ENCODE measurements at regions not wholly inside any gene's neighbourhood (a gene's known extent, or its start where the extent isn't known, plus 50 kb on each side); places are given as distances from the start of the nearest gene placed in this dataset.

DNA sequence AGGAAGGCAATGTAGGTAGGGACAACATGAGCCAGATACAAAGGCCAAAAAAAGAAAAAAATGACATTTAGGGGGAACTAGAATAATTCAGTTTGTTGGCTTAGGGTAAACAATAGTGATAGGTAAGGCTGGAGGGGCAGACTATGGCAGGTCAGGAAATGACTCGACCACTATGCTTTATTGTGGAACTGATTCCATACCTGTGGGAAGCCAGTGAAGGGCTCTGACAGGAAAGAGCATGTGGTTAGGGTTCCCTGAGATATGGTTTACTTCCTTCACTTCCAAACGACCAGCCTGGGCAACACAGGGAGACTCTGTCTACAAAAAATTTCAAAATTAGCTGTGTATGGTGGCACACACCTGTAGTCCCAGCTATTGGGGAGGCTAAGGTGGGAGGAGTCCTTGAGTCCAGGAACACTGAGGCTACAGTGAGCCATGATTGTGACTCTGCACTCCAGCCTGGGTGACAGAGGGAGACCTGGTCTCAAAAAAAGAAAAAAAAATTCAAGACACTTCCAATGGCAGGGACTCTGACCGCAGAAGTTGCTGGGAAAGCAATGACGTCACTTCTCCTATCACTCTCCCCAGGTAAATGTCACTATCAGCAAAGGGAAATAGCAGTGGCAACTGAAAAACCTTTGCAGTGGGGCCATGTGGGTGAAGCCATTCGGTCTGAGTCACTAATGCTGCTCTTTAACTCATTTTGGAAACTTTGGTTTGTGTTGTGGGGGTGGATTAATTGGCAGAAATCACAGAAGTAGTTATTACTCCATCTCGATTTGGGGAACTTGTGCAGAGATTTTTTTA, 192.8 kb upstream of the TSC22D1 start:
- Histone ChIP-seq H4K20me1 (replicated peaks; ENCODE audit: control insufficient read depth, insufficient read depth, low read length) (no peaks in the 10 kb centered on the region), H3K36me3 (ENCODE audit: control insufficient read depth, insufficient read depth, low read length) (no peaks in the 10 kb centered on the region), H3K27ac (ENCODE audit: extremely low read depth, low read depth, low read length) (no peak overlapping the region), H3K27me3 (ENCODE audit: control insufficient read depth in 2 of 2, insufficient read depth in 2 of 2, low read length in 2 of 2) (no peaks in the 10 kb centered on the region), H3K4me1 (replicated peaks in 1 of 2; ENCODE audit: control insufficient read depth in 2 of 2, insufficient read depth in 2 of 2, low read length in 2 of 2) (no peaks in the 10 kb centered on the region), H3K9me1 (ENCODE audit: control insufficient read depth, insufficient read depth, low read length) (no peaks in the 10 kb centered on the region), H3K4me2 (ENCODE audit: insufficient read depth, low read length) (no peak overlapping the region), H3K9ac (ENCODE audit: insufficient read depth in 1 of 2, low read depth in 2 of 2, low read length in 2 of 2) (no peak overlapping the region), H3K9me3 (replicated peaks; ENCODE audit: control insufficient read depth, insufficient read depth, low read depth, low read length) (no peaks in the 10 kb centered on the region), H3K79me2 (ENCODE audit: control insufficient read depth, insufficient read depth, low read length) (no peaks in the 10 kb centered on the region), H2AFZ (ENCODE audit: low read depth, low read length) (no peak overlapping the region), H3K4me3 (no peak overlapping the region)
- ATAC-seq, result no peak
- no peak for FAIRE-seq
- DNase-seq (ENCODE audit: extremely low read depth in 1 of 4, low spot score in 3 of 4), result no peak
- no TSS peak for BruUV-seq (replicated peaks)
- TF ChIP-seq ATF7 (IDR thresholded peaks at IDR 0.05) (peak; percentile 80), ATF1 (CRISPR knock-in tag; IDR thresholded peaks at IDR 0.05) (no peak), ATF1 (tag; IDR thresholded peaks at IDR 0.05) (0 out of 2 replicates have a peak, but pooled peaks have one; percentile 24), CCNT2 (IDR thresholded peaks at IDR 0.05; ENCODE audit: borderline replicate concordance, extremely low read depth, insufficient read length, low read depth, low read length) (no peak)
- TF ChIP-seq, protein P1, sequence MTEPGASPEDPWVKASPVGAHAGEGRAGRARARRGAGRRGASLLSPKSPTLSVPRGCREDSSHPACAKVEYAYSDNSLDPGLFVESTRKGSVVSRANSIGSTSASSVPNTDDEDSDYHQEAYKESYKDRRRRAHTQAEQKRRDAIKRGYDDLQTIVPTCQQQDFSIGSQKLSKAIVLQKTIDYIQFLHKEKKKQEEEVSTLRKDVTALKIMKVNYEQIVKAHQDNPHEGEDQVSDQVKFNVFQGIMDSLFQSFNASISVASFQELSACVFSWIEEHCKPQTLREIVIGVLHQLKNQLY (CRISPR knock-in tag; conservative IDR thresholded peaks at IDR 0.05), result no peak
- TF ChIP-seq, protein P2, sequence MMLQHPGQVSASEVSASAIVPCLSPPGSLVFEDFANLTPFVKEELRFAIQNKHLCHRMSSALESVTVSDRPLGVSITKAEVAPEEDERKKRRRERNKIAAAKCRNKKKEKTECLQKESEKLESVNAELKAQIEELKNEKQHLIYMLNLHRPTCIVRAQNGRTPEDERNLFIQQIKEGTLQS (IDR thresholded peaks at IDR 0.05), result peak; percentile 67
- TF ChIP-seq, protein P2 (CRISPR knock-in tag; conservative IDR thresholded peaks at IDR 0.05), result no peak
- 2% methylated on average over 6 of the region's 6 CpGs for WGBS (ENCODE audit: insufficient coverage, low coverage, missing lambda C conversion rate)
- ChIA-PET CTCF (ENCODE audit: low intra/inter-chr PET ratio) (no interaction called here), POLR2A (no interaction called here)
- intact Hi-C loops (cut with micrococcal nuclease) (no loop called here), in situ Hi-C loops (cut with MboI) (no loop called here)
